Non-pigmented ciliary epithelial cell (primary cell): ENCODE measurements at regions not wholly inside any gene's neighbourhood (a gene's known extent, or its start where the extent isn't known, plus 50 kb on each side); places are given as distances from the start of the nearest gene placed in this dataset.

Source experiments
- DNase-seq: peaks from one replicate; pipeline ENCODE4 v3.0.0-alpha.2; 2010; ENCODE audit warnings: low read depth

DNA sequence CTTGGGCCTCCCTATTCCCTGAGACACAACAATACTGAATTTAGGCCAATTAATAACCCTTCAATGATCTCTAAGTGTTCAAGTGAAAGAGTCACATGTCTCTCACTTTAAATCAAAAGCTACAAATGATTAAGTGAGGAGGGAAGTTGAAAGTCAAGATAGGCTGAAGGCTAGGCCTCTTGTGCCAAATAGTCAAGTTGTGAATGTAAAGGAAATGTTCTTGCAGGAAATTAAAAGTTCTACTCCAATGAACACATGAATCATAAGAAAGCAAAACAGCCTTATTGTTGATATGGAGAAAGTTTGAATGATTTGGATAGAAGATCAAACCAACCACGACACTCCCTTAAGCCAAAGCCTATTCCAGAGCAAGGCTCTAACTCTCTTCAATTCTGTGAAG is 286.9 kb downstream of the MEIS1 start:
- DNase-seq, result no peak

DNA sequence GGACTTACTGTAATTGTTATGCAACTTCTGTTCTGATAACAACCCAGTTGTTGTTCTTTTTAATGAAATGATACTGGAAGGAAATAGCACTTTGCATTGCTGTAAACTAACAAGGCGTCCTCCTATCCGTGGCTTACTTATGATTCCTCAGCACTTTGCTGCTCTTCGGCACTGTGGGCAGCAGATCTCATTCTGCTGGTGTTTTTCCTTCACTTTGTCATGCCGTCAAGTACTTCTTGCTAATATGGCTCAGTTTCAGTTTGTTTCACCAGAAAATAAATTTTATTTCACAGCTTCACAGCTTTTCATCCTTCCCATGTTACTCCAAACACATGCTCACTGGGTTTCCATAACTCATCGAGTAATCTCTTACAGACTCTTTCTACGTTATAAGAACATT is 289.3 kb downstream of the MEIS1 start:
- DNase-seq, result no peak

DNA sequence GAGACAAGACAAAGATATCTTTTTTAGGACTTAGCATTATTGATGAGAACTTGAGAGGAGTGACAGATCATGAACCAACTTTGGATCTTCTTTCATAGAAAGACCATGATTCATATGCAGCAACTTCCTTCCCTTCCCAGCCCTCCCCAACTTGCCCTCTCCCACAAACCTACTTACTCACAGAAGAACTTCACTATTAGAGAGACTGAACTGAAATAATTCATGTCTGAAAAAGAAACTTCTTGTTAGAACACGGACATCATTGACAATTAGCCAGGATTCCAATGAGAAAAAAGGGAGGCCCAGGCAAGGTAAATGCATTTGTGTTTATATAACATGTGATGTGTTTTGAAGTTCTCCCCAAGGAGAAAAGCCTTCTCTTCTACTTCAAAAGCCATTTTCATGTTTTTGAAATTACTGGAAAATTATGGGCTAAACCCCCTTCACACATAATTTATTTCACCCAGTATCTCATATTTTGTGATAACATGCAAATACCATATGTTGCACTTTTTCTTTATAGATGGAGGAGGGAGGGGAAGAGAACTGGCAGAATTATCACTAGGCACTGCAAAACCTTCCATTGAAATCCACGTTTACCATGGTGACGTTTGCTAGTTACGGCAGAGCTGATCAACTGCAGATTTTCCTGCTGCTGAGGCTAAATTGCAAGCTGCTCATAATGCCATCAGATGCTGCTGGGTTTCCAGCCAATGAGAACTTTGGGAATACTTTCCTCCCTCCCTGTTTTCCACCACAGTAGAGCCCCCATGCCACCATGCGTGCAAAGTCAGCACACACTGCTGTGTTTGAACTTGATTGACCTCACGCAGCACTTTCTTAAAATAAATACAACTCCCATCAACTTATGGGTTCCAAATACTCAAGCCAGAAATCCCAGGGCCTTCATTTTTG is 294.7 kb downstream of the MEIS1 start:
- peak; percentile 9 for DNase-seq

DNA sequence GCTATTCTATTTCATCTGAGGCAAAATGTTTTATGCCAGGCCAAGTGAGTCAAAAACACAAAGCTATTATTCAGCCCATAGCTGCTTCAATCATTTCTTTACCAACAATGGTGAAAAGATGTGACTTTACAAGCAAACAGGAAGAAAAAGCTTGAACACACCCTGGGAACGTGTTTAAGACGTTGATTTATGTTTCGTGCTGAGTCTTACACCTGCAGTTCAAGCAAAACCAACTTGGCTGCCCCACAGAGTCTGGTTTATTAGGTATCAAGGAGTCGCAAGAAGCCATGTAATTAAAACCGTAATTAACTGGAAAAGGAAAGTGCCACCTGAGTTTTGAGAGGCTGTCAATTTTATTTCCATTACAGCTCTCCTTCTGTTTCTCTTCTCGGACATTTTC is 295.5 kb downstream of the MEIS1 start:
- DNase-seq, result no peak

DNA sequence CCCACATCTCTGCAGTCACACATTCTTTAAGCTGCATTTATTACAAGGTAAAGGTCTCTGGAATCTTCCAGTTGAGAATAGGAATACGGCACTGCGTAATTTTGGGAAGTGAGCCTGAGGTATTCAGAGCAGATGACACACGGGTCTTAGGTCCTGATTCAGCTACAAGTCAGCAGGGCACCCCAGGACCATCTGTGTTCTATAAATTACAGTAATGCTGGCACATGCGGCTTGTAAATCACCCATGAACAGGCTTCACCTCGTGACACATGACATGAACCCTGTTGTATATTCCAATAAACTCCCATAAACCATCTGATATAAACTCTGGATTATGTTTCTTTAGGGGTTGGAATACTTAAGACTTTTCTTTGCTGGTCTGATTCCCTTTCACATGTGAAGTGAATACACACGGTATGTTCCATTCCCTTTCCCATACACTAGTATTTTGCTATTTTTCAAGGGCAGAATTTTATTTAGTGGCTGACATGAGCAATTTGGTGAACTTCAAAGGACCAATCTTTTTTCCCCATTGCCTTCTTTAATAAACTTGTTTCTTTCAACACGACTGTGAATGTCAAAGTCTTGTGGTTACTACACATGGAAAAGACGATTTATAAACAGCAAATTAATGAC is 298.6 kb downstream of the MEIS1 start:
- DNase-seq, result no peak

DNA sequence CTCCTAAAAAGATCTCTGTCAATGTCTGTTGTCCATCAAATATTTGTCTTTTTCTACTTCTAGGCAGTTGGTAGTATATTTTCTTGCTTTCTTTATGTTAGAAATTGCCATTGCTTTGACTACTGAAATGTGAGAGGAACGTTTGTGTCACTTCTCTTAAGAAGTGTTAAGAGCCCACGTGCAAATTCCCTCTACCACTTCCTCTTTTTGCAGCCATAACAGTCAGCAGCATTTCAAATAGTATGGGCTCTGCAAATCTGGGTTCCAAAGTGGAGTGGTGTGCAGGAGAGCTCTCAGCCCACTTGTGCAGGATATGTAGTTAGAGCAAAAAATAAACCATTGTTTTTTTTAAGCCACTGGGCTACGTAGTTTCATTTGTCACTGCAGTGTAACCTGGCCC is 314.0 kb downstream of the MEIS1 start:
- DNase-seq, result no peak

DNA sequence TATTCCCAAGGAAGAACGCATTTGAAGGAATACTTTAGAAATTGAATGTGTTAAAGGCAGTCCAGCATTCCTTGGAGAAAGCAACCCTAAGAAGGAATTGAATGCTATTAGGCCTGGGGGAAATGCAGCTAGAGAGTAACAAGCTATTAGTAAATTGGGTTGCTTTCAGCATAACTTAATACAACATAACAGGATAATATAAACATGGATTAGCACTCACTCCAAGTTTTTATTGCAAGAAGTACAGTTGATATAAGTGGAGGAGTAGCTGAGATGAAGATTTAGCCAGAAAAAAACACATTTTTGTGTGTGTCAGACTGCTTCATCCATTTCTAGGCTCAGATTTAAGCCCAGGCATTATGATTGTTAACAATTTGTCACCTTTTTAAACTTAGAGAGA is 314.6 kb downstream of the MEIS1 start:
- no peak for DNase-seq

DNA sequence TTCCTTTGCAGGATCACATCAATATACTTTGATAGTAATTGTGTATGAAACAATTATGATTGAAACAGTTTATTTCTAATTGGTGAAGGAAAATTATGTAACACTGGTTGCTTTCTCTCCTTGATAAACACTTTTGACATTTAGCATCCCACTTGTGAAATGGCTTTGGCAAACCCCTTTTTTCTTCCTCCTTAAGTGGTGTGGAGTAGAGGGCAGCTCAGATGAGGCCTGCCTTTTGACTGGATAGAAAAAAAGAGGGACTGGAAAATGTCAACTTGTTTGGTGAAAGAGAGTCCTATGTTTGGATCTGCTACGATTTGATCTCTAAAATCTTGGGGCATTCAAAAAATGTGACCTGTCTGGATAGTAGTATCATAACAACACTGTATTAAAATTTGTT is 318.3 kb downstream of the MEIS1 start:
- DNase-seq, result no peak

DNA sequence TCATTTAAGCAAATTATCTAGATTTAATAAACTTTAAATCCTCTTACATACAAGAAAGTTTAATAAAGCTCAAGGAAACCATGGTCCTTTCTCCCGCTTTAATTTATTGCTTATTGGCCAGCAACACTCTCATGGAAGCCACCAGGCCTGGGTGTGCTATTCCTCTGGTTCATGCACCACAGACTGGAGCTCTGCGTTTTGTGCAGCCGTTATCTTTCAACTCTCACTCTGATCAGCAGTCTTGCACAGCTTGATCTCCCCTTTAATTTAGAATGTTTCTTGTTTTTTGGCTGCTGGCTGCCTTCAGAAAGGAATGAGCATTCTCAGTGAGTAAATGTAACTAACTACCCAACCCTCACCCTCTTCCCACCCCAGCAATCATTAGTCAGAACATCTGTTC is 318.7 kb downstream of the MEIS1 start:
- no peak for DNase-seq

DNA sequence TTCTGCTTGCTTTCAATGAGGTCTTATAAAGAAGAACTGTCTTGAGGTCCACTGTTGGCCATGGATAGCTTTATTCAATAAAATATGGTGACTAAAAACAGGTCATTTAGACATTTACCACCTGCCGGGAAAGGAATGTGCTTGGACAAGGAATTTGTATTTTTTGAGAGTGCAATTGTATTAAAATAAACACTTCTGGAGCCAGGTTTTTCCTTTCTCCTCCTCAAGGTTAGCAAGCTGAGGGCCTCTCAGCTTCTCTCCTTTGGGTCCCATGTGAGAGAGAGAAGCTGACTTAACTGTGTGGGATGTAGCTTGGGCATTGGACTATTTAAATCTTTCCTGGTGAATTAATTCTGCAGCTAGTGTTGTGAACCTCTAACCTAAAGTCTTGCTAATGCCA is 321.0 kb downstream of the MEIS1 start:
- no peak for DNase-seq

DNA sequence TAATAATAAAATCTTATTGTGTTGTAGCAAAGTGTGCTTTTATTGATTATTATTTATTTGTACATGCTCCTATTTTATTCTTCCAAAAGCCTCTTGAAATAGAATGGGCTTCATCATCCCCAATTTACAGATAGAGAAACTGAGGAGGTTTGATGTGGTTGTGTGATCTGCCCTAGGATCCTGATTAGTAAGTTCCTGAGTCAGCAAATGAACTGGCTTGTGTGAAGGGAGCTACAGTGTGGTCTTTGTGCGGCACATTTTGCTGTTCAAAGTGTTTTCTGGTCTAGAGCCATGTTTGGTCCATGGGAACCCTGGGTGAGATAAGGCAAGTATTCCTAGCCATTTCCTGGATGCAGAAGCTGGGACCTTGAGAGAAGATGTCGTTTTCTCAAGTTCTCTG is 326.9 kb downstream of the MEIS1 start:
- DNase-seq, result no peak

DNA sequence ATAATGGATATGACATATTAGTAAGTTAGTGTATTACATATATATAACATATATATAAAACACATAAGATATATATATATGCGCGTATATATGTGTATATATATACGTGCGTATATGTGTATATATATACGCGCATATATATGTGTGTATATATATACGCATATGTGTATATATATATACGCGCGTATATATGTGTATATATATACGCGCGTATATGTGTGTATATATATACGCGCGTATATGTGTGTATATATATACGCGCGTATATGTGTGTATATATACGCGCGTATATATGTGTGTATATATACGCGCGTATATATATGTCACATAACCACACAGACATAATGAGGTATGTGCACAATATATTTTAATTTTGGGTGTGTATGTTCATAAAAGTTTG is 327.8 kb downstream of the MEIS1 start:
- no peak for DNase-seq

DNA sequence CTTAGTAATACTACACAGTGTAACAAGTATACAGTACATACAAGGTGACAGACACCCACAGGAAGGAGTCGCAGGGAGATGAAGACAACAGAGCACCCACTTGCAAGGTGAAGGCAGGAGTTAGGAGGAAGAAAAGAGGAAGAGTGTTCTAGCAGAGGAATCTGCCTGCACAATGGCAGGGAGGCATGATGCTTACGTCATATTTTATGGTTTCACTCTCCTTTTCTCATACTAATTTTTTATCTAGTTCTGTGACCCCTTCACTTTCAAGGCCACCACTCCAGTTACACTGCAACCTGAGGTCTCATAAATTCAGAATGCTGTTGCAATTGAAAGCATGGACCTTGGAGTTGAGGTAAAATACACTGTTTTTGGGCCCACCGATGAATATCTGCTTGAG is 331.7 kb downstream of the MEIS1 start:
- DNase-seq, result no peak

DNA sequence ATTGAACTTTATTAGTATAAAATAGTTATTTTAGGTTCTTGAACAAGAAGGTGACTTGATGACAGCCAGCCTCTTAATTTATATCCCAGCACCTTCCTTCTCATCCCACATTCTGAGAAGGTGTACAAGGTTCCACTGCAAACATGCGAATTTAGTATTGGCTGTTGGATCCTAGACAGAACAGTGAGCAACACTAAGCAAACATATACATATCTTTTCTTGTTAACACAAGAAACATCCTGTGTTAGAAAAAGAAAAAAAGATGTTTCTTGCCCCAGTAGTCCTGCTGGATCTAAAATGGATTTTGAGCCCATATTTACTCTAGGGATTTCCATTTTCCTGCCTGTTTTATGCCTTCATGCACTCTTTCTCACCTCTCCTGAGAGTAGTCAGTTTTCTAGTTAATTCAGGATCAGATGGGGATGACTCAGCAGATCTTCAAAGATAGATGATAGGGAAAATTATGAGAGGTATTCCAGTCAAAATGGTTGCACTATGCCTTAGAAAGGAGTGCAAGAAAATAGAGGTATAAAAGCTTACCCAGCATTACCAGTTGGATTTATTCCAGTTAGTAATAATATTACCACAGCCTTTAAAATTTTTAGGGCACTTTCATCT is 336.5 kb downstream of the MEIS1 start:
- DNase-seq, result no peak

DNA sequence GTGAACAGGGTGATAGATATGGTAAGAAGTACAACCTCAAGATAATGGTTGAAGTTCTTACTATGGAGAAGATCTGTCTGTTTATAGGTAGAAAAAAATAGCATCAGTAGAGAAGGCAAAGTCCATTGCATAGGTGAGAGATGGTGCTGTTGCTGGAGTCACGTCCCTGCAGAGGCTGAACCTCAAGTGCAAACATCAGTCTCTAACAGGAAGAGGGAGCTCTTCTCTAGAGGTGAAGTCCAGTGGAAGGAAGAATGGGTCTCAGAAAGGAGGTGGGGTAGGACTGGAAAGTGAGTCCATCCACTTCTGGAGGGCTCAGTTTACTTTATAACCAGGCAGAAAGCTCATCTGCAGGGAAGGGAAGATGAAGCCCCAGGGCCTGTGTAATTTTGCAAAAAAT is 337.7 kb downstream of the MEIS1 start:
- no peak for DNase-seq

DNA sequence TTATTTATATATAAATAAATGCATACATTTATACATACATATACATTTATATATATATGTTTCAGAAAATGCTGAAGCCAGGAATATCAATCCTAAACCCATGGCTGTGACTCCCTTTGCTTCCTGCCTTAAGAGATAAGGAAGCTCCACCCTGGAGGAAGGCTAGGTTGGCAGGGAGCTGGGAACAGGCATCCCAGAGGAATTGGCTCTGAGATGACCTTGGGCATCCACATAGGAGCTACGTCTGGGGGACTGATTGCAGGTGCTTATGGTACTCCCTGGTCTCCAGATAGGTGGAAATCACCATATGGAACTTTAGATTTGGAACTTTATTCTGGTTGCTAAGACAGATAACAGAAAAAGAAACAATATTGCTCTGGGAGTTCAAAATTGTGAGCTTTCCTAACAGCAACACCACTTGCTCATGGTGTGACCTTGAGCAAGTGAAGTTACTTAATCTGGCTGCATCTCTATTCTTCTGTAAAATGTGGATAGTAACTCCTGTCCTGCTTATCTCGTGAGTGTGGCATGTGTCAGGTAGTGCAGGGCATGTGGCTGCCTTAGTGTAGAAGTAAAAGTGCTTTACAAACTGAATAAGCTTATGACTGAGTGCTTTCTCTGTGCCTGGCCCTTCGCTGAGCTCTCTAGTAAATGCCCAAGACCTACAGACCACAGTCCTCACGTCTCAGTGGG is 341.0 kb downstream of the MEIS1 start:
- no peak for DNase-seq

DNA sequence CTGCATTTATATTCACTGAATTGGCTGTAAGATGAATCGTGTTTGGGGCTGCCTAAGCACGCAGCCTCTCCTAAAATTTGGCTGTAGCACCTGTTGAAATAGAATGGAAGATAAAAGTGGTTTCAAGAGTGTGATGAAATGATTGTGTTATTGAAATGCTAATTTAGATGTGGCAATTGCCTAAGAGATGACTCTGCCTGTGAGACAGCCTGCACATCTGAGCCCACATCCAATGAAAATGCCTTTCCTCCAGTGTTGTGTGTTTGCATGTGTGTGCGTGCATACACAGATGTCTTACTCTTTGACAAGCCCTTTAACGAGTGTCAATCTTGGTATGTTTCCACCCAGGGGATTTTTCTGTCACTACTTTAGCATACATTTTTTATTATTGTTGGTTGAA is 346.9 kb downstream of the MEIS1 start:
- no peak for DNase-seq

DNA sequence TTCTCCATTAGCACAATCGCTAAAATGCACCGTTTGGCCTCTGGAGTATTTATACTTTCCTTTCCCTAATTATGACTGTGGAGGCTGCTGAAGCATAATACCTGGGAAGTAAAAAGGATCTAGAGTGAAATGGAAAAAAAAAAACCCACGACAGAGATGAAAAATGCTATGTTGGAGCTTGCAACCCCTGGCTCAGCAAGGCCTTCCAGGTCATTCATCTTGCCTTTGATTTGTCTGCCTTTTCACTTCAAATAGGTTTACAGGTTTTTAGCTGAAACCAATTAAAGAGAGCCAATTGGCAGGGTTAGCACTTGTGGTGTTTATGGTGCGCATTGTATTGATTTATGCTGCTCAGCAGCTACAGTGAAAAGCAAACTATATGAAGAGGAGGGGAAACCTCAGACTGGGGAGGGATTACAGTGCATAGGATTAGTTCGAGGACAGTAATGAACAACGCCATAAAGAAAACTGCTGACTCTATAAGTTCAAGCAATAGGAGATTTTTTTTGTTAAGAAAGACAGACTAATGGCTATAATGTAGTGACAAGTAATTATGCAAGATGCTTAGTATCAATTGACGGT is 347.9 kb downstream of the MEIS1 start:
- no peak for DNase-seq

DNA sequence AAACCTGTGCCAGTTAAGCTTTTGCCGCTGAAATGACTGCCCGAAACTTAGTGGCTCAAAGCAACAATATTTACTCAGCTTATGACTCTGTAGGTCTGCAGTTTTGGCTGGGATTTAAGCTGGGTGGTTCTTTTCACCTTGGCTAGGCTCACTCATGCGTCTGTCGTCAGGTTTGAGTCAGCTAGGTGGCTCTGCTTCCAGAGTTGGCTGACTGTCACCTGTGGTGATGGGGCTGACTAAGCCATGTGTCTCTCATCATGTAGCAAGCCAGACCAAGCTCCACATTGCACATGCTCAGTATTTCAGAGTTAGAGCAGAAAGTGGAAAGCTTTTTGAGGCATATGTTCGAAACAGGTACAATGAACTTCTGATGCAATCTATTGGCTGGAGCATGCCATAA is 354.8 kb downstream of the MEIS1 start:
- no peak for DNase-seq

DNA sequence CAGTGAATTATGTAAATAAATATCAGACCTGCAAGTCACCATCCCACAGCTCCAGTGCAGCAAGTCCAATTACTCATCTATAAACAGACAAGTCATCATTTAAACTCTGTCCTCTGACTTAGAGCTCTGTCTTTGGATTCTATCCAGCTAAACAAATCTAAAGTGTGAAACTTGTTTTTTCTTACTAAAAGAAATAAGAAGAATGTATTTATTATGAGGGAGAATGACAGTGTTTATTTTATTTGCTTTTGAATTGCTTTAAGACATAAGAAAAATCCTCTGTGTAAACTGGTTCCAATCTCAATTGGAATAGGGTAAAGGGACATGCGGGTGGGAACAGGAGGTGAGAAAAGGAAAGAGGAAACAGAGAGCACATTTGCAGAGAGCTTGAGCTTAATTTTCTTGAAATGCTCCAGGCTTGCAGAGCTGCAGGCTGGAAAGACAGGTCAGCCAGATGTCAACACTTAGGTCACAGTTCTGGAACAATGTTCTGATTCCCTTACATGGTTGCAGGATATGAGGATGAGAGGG is 355.8 kb downstream of the MEIS1 start:
- peak; percentile 45 for DNase-seq

DNA sequence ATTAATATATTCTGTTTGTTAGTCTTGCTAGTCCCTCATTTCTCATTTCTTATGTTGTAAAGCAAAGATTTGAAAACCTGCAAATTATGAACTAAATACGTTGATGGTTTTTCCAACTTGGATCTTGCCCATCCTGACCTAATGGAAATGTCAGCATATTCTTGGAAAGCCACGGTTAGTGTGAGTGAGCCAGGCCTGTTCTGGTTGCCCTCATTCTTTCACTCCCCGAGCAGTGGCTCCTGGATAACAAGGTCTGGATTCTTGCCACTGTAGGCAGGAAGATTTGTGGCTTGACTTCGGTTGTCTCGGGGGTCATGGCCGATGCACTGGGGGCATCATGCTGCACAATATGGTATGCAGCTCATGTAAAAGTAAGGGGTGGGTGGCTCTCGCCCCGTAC is 359.1 kb downstream of the MEIS1 start:
- no peak for DNase-seq

DNA sequence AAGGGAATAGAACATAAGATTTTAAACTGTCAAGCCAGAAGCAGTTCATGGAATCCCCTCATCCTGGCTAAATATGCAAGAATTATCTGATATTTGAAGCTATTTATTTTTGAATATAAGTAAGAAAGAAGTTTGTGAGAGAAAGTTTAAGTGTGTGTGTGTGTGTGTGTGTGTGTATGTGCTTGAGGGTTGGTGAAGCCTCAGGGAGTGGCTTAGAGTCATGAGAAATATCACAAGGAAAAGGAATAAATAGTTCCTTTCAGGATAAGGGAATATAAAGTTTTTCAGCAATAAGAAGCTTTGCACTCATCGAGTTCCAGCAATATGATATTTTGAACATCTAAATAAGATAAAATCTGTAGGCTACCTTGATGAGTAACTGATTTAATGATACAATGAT is 359.6 kb downstream of the MEIS1 start:
- DNase-seq, result no peak
